ENCODE measurements at regions not wholly inside any gene's neighbourhood (a gene's known extent, or its start where the extent isn't known, plus 50 kb on each side); places are given as distances from the start of the nearest gene placed in this dataset.

DNA sequence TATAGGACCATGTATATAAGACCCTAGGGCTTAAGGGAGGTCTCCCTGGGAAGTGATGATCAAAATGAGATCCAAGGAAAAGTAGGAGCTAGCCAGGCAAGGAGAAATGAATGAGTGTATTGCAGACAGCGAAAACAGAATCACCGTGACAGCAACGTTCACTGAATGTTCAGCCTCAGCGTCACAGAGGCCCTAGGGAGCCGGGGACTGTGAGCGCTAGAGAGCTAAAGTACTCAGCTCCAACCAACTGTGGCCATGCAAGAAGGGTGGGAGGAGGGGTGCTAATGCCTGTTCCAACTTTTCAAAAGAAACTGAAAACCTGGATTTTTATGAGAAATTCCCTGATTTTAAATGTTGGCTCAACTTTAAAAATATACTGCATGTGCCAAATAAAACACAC is 105.5 kb upstream of the CCND2 start:
- H3K9me3 ChIP-seq (ENCODE audit: low read length) = no peaks in the 10 kb centered on the region
- POLR2A ChIA-PET = no interaction called here
- no peaks in the 10 kb centered on the region for H4K20me1 ChIP-seq (ENCODE audit: insufficient read depth, low read length)
- H3K9ac ChIP-seq (ENCODE audit: insufficient read depth, low read depth, low read length) = no peak overlapping the region
- in situ Hi-C loops (cut with HindIII; ENCODE audit: extremely low pct_ligation_motif_present, low pct_unique_long_range_greater_than_20kb) = no loop called here
- no peak for DNase-seq (ENCODE audit: low spot score)
- H3K36me3 ChIP-seq (replicated peaks in 1 of 2; ENCODE audit: control insufficient read depth in 1 of 2, insufficient read depth in 2 of 2, low read length in 2 of 2) = no peaks in the 10 kb centered on the region
- no peaks in the 10 kb centered on the region for H3K79me2 ChIP-seq (ENCODE audit: insufficient read depth, low read length)
- no peak for ATAC-seq
- H3K4me1 ChIP-seq (ENCODE audit: insufficient read depth, low read length) = no peaks in the 10 kb centered on the region
- no peak overlapping the region for H3K27ac ChIP-seq (ENCODE audit: extremely low read length, insufficient read depth, low read length)
- CTCF ChIA-PET (ENCODE audit: low intra/inter-chr PET ratio, low total read pairs) = no interaction called here
- no TSS peak for BruUV-seq (replicated peaks)
- TF ChIP-seq, protein P1, sequence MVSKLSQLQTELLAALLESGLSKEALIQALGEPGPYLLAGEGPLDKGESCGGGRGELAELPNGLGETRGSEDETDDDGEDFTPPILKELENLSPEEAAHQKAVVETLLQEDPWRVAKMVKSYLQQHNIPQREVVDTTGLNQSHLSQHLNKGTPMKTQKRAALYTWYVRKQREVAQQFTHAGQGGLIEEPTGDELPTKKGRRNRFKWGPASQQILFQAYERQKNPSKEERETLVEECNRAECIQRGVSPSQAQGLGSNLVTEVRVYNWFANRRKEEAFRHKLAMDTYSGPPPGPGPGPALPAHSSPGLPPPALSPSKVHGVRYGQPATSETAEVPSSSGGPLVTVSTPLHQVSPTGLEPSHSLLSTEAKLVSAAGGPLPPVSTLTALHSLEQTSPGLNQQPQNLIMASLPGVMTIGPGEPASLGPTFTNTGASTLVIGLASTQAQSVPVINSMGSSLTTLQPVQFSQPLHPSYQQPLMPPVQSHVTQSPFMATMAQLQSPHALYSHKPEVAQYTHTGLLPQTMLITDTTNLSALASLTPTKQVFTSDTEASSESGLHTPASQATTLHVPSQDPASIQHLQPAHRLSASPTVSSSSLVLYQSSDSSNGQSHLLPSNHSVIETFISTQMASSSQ (IDR thresholded peaks at IDR 0.05; ENCODE audit: low read depth) = no peak
- TF ChIP-seq, protein P1 (CRISPR knock-in tag; IDR thresholded peaks at IDR 0.05; ENCODE audit: borderline replicate concordance) = no peak
- TF ChIP-seq ATAD3A (CRISPR knock-in tag; IDR thresholded peaks at IDR 0.05) = no peak
- TF ChIP-seq, protein P2, sequence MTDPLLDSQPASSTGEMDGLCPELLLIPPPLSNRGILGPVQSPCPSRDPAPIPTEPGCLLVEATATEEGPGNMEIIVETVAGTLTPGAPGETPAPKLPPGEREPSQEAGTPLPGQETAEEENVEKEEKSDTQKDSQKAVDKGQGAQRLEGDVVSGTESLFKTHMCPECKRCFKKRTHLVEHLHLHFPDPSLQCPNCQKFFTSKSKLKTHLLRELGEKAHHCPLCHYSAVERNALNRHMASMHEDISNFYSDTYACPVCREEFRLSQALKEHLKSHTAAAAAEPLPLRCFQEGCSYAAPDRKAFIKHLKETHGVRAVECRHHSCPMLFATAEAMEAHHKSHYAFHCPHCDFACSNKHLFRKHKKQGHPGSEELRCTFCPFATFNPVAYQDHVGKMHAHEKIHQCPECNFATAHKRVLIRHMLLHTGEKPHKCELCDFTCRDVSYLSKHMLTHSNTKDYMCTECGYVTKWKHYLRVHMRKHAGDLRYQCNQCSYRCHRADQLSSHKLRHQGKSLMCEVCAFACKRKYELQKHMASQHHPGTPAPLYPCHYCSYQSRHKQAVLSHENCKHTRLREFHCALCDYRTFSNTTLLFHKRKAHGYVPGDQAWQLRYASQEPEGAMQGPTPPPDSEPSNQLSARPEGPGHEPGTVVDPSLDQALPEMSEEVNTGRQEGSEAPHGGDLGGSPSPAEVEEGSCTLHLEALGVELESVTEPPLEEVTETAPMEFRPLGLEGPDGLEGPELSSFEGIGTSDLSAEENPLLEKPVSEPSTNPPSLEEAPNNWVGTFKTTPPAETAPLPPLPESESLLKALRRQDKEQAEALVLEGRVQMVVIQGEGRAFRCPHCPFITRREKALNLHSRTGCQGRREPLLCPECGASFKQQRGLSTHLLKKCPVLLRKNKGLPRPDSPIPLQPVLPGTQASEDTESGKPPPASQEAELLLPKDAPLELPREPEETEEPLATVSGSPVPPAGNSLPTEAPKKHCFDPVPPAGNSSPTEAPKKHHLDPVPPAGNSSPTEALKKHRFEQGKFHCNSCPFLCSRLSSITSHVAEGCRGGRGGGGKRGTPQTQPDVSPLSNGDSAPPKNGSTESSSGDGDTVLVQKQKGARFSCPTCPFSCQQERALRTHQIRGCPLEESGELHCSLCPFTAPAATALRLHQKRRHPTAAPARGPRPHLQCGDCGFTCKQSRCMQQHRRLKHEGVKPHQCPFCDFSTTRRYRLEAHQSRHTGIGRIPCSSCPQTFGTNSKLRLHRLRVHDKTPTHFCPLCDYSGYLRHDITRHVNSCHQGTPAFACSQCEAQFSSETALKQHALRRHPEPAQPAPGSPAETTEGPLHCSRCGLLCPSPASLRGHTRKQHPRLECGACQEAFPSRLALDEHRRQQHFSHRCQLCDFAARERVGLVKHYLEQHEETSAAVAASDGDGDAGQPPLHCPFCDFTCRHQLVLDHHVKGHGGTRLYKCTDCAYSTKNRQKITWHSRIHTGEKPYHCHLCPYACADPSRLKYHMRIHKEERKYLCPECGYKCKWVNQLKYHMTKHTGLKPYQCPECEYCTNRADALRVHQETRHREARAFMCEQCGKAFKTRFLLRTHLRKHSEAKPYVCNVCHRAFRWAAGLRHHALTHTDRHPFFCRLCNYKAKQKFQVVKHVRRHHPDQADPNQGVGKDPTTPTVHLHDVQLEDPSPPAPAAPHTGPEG (CRISPR knock-in tag; IDR thresholded peaks at IDR 0.05) = no peak
- no peak for TF ChIP-seq ZSCAN12 (CRISPR knock-in tag; IDR thresholded peaks at IDR 0.05)
- no peak for TF ChIP-seq ELF1 (CRISPR knock-in tag; IDR thresholded peaks at IDR 0.05)
- no peak for TF ChIP-seq ARNT (IDR thresholded peaks at IDR 0.05)
- TF ChIP-seq, protein P3, sequence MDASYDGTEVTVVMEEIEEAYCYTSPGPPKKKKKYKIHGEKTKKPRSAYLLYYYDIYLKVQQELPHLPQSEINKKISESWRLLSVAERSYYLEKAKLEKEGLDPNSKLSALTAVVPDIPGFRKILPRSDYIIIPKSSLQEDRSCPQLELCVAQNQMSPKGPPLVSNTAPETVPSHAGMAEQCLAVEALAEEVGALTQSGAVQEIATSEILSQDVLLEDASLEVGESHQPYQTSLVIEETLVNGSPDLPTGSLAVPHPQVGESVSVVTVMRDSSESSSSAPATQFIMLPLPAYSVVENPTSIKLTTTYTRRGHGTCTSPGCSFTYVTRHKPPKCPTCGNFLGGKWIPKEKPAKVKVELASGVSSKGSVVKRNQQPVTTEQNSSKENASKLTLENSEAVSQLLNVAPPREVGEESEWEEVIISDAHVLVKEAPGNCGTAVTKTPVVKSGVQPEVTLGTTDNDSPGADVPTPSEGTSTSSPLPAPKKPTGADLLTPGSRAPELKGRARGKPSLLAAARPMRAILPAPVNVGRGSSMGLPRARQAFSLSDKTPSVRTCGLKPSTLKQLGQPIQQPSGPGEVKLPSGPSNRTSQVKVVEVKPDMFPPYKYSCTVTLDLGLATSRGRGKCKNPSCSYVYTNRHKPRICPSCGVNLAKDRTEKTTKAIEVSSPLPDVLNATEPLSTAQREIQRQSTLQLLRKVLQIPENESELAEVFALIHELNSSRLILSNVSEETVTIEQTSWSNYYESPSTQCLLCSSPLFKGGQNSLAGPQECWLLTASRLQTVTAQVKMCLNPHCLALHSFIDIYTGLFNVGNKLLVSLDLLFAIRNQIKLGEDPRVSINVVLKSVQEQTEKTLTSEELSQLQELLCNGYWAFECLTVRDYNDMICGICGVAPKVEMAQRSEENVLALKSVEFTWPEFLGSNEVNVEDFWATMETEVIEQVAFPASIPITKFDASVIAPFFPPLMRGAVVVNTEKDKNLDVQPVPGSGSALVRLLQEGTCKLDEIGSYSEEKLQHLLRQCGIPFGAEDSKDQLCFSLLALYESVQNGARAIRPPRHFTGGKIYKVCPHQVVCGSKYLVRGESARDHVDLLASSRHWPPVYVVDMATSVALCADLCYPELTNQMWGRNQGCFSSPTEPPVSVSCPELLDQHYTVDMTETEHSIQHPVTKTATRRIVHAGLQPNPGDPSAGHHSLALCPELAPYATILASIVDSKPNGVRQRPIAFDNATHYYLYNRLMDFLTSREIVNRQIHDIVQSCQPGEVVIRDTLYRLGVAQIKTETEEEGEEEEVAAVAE (CRISPR knock-in tag; IDR thresholded peaks at IDR 0.05; ENCODE audit: borderline replicate concordance) = no peak
- no peak for TF ChIP-seq HNRNPL (IDR thresholded peaks at IDR 0.05; ENCODE audit: low read depth, low read length)
- TF ChIP-seq EZH2 (conservative IDR thresholded peaks at IDR 0.05; ENCODE audit: low read depth, low read length) = no peak
- no peak for TF ChIP-seq HNRNPH1 (optimal IDR thresholded peaks at IDR 0.05; ENCODE audit: low read depth, low read length)
- no peak for TF ChIP-seq RBM39 (IDR thresholded peaks at IDR 0.05; ENCODE audit: low read depth, low read length, poor library complexity, severe bottlenecking)
- WGBS (ENCODE audit: low lambda C conversion rate) = 46% methylated on average over 6 of the region's 6 CpGs
- H3K27me3 ChIP-seq (ENCODE audit: control insufficient read depth in 1 of 2, insufficient read depth in 2 of 2, low read length in 2 of 2) = no peaks in the 10 kb centered on the region; a peak in 1 of 5 replicates
- intact Hi-C loops (cut with micrococcal nuclease; ENCODE audit: unreplicated experiment) = no loop called here
- FAIRE-seq = no peak
- H3K4me2 ChIP-seq (ENCODE audit: low read depth, low read length) = no peak overlapping the region
- no peak overlapping the region for H2AFZ ChIP-seq (ENCODE audit: low read length)
- no peak overlapping the region for H3K4me3 ChIP-seq (replicated peaks in 1 of 3; ENCODE audit: insufficient read depth in 1 of 3, low read depth in 2 of 3, low read length in 3 of 3)
